ENCODE measurements at regions not wholly inside any gene's neighbourhood (a gene's known extent, or its start where the extent isn't known, plus 50 kb on each side); places are given as distances from the start of the nearest gene placed in this dataset.

GRCh38 chr15:69910514-69910913, 187.2 kb downstream of the TLE3 start:
- no peaks in the 10 kb centered on the region for H3K9me3 ChIP-seq
- 49% methylated on average over 2 of the region's 2 CpGs for whole genome bisulfite sequencing
- TF ChIP-seq, protein P1, sequence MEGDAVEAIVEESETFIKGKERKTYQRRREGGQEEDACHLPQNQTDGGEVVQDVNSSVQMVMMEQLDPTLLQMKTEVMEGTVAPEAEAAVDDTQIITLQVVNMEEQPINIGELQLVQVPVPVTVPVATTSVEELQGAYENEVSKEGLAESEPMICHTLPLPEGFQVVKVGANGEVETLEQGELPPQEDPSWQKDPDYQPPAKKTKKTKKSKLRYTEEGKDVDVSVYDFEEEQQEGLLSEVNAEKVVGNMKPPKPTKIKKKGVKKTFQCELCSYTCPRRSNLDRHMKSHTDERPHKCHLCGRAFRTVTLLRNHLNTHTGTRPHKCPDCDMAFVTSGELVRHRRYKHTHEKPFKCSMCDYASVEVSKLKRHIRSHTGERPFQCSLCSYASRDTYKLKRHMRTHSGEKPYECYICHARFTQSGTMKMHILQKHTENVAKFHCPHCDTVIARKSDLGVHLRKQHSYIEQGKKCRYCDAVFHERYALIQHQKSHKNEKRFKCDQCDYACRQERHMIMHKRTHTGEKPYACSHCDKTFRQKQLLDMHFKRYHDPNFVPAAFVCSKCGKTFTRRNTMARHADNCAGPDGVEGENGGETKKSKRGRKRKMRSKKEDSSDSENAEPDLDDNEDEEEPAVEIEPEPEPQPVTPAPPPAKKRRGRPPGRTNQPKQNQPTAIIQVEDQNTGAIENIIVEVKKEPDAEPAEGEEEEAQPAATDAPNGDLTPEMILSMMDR (IDR thresholded peaks at IDR 0.05), result no peak
- TF ChIP-seq POLR2AphosphoS5 (IDR thresholded peaks at IDR 0.05) (no peak), POLR2A (IDR thresholded peaks at IDR 0.05) (no peak)
- intact Hi-C loops (cut with DNase I), result no loop called here
- H3K4me3 ChIP-seq, result no peak overlapping the region
- H3K27ac ChIP-seq, result no peak overlapping the region
- H3K27me3 ChIP-seq (replicated peaks; ENCODE audit: insufficient read depth), result no peaks in the 10 kb centered on the region
- H3K4me1 ChIP-seq (replicated peaks), result no peaks in the 10 kb centered on the region
- no peaks in the 10 kb centered on the region for H3K36me3 ChIP-seq
- DNase-seq (ENCODE audit: low spot score), result no peak

DNA sequence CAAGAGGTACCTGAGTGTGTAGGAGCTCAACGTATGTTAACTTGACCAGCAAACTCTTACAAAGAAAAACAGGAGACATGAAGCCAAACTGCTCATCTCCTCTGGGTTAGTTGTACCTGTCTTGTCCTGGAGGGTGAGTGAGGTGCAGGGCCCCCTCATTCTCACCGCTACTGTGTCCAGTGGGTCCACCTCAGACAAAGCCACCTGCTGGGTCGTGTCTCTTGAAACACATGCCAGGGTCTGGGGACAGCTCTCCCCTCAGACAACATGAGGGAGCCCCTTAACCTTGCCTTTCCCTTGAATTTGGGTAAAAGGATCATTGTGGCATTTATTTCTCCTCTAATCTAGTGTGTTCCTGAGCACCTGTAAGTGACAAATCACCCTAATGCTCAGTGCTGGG, 185.6 kb downstream of the TLE3 start:
- H3K4me1 ChIP-seq (replicated peaks), result no peaks in the 10 kb centered on the region
- no peak for DNase-seq (ENCODE audit: low spot score)
- H3K4me3 ChIP-seq, result no peak overlapping the region
- H3K36me3 ChIP-seq, result no peaks in the 10 kb centered on the region
- no peaks in the 10 kb centered on the region for H3K9me3 ChIP-seq
- H3K27ac ChIP-seq, result no peak overlapping the region
- intact Hi-C loops (cut with DNase I), result no loop called here
- peaks cover 2% of the 10 kb centered on the region for H3K27me3 ChIP-seq (replicated peaks; ENCODE audit: insufficient read depth)
- TF ChIP-seq POLR2A (IDR thresholded peaks at IDR 0.05) (no peak), POLR2AphosphoS5 (IDR thresholded peaks at IDR 0.05) (no peak)
- TF ChIP-seq, protein P1 (IDR thresholded peaks at IDR 0.05), result no peak
- WGBS, result 95% methylated on average over 3 of the region's 3 CpGs

- Histone ChIP-seq H3K9me3 (no peaks in the 10 kb centered on the region), H3K36me3 (no peaks in the 10 kb centered on the region), H3K4me1 (replicated peaks) (no peaks in the 10 kb centered on the region), H3K4me3 (no peak overlapping the region), H3K27ac (no peak overlapping the region), H3K27me3 (replicated peaks; ENCODE audit: insufficient read depth) (peaks cover 2% of the 10 kb centered on the region)
- WGBS, result 82% methylated on average over 9 of the region's 9 CpGs
- TF ChIP-seq POLR2A (IDR thresholded peaks at IDR 0.05) (no peak), POLR2AphosphoS5 (IDR thresholded peaks at IDR 0.05) (no peak)
- TF ChIP-seq, protein P1 (IDR thresholded peaks at IDR 0.05), result no peak
- intact Hi-C loops (cut with DNase I), result no loop called here
- no peak for DNase-seq (ENCODE audit: low spot score)
These were observed 183.7 kb downstream of the TLE3 start for GRCh38 chr15:69914040-69914439.

- H3K27me3 ChIP-seq (replicated peaks; ENCODE audit: insufficient read depth), result peaks cover 2% of the 10 kb centered on the region
- no peak for DNase-seq (ENCODE audit: low spot score)
- no peak overlapping the region for H3K27ac ChIP-seq
- H3K9me3 ChIP-seq, result no peaks in the 10 kb centered on the region
- H3K4me3 ChIP-seq, result no peak overlapping the region
- TF ChIP-seq POLR2AphosphoS5 (IDR thresholded peaks at IDR 0.05) (no peak), POLR2A (IDR thresholded peaks at IDR 0.05) (no peak)
- TF ChIP-seq, protein P1 (IDR thresholded peaks at IDR 0.05), result no peak
- no peaks in the 10 kb centered on the region for H3K36me3 ChIP-seq
- 72% methylated on average over 2 of the region's 2 CpGs for WGBS
- intact Hi-C loops (cut with DNase I), result no loop called here
- no peaks in the 10 kb centered on the region for H3K4me1 ChIP-seq (replicated peaks)
These were observed 182.8 kb downstream of the TLE3 start for GRCh38 chr15:69914960-69915359.

- Histone ChIP-seq H3K27ac (no peak overlapping the region), H3K4me3 (no peak overlapping the region), H3K36me3 (no peaks in the 10 kb centered on the region), H3K9me3 (no peaks in the 10 kb centered on the region), H3K27me3 (replicated peaks; ENCODE audit: insufficient read depth) (peaks cover 2% of the 10 kb centered on the region), H3K4me1 (replicated peaks) (no peaks in the 10 kb centered on the region)
- 92% methylated on average over 6 of the region's 6 CpGs for WGBS
- intact Hi-C loops (cut with DNase I), result no loop called here
- no peak for DNase-seq (ENCODE audit: low spot score)
- TF ChIP-seq, protein P1 (IDR thresholded peaks at IDR 0.05), result no peak
- no peak for TF ChIP-seq POLR2A (IDR thresholded peaks at IDR 0.05)
- TF ChIP-seq POLR2AphosphoS5 (IDR thresholded peaks at IDR 0.05), result no peak
These were observed 181.4 kb downstream of the TLE3 start for GRCh38 chr15:69916169-69916785.

Data from prostate gland (tissue), 2 donors.